ENCODE measurements at regions not wholly inside any gene's neighbourhood (a gene's known extent, or its start where the extent isn't known, plus 50 kb on each side); places are given as distances from the start of the nearest gene placed in this dataset.

DNA sequence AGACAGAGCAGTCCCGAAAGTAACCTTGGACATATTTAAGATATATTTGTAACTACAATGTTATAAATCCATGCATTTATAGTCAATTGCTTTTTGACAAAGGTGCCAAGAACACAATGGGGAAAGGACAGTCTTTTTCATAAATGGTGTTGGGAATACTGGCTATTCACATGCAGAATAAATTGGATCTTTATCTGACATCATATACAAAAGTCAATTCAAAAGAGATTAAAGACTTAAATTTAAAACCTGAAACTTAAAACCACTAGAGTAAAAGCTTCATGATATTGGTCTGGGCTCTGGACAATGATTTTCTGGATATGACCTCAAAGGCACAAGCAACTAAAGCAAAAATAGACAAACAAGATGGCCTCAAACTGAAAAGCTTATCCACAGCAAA is 950.7 kb upstream of the TYRP1 start:
- no peaks in the 10 kb centered on the region for H3K79me2 ChIP-seq (ENCODE audit: control insufficient read depth, insufficient read depth, low read length)
- ATAC-seq (ENCODE audit: low read depth), result no peak
- POLR2A ChIA-PET, result no interaction called here
- WGBS (ENCODE audit: insufficient coverage), result no CpG with 5 or more reads among the region's 1 CpG
- H3K9ac ChIP-seq (ENCODE audit: low read length), result no peak overlapping the region
- H3K36me3 ChIP-seq (replicated peaks in 1 of 2; ENCODE audit: control extremely low read depth in 1 of 2, control insufficient read depth in 1 of 2, extremely low read depth in 1 of 2, insufficient read depth in 2 of 2, low read length in 1 of 2), result no peaks in the 10 kb centered on the region
- intact Hi-C loops (cut with micrococcal nuclease), result no loop called here
- no peak overlapping the region for H2AFZ ChIP-seq (ENCODE audit: insufficient read depth, low read depth, low read length, poor library complexity, severe bottlenecking)
- Mint-ChIP-seq H3K27me3 (no peaks in the 10 kb centered on the region), H3K27ac (no peak overlapping the region), H3K4me1 (no peaks in the 10 kb centered on the region), H3K9me3 (ENCODE audit: insufficient read depth) (peaks cover 3% of the 10 kb centered on the region), H3K4me3 (no peak overlapping the region)
- TF ChIP-seq EZH2 (IDR thresholded peaks at IDR 0.05; ENCODE audit: borderline replicate concordance, insufficient read depth, low read depth, low read length, poor library complexity, severe bottlenecking), result no peak
- TF ChIP-seq, protein P1, sequence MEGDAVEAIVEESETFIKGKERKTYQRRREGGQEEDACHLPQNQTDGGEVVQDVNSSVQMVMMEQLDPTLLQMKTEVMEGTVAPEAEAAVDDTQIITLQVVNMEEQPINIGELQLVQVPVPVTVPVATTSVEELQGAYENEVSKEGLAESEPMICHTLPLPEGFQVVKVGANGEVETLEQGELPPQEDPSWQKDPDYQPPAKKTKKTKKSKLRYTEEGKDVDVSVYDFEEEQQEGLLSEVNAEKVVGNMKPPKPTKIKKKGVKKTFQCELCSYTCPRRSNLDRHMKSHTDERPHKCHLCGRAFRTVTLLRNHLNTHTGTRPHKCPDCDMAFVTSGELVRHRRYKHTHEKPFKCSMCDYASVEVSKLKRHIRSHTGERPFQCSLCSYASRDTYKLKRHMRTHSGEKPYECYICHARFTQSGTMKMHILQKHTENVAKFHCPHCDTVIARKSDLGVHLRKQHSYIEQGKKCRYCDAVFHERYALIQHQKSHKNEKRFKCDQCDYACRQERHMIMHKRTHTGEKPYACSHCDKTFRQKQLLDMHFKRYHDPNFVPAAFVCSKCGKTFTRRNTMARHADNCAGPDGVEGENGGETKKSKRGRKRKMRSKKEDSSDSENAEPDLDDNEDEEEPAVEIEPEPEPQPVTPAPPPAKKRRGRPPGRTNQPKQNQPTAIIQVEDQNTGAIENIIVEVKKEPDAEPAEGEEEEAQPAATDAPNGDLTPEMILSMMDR (IDR thresholded peaks at IDR 0.05), result no peak
- no peak overlapping the region for H3K4me3 ChIP-seq (ENCODE audit: control extremely low read depth in 1 of 5, extremely low read depth in 1 of 5, insufficient read depth in 1 of 5, low read depth in 2 of 5, low read length in 4 of 5)
- DNase-seq, result no peak
- CTCF ChIA-PET, result no interaction called here
- H3K27ac ChIP-seq (ENCODE audit: low read length in 2 of 2), result no peak overlapping the region
- H3K4me1 ChIP-seq (ENCODE audit: control insufficient read depth in 2 of 2, insufficient read depth in 2 of 2, low read length in 2 of 2), result no peaks in the 10 kb centered on the region
- H4K20me1 ChIP-seq (ENCODE audit: control insufficient read depth, insufficient read depth, low read length, poor library complexity, severe bottlenecking), result no peaks in the 10 kb centered on the region
- no peak overlapping the region for H3K4me2 ChIP-seq (replicated peaks; ENCODE audit: low read depth, low read length, poor library complexity, severe bottlenecking)
- H3K27me3 ChIP-seq (replicated peaks in 1 of 4; ENCODE audit: control extremely low read depth in 1 of 4, control insufficient read depth in 3 of 4, insufficient read depth in 4 of 4, low read length in 3 of 4), result no peaks in the 10 kb centered on the region
- H3K9me3 ChIP-seq (ENCODE audit: control extremely low read depth in 1 of 3, control insufficient read depth in 2 of 3, insufficient read depth in 1 of 3, low read length in 2 of 3), result no peaks in the 10 kb centered on the region

DNA sequence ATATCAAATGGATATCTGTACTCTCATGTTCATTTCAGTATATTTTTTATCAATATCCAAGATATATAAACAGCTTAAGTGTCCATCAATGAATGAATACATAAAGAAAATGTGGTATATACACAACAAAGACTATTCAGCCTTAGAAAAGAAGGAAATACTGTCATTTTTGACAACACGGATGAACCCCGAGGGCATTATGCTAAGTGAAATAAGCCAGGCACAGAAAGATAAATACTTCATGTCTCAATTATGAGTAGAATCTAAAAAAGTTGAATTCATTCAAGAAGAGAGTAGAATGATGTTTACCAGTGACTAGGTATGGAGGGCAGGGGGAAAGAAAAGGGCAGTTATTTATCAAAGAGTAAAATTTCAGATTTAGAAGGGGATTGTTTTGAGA is 949.8 kb upstream of the TYRP1 start:
- no peaks in the 10 kb centered on the region for H3K79me2 ChIP-seq (ENCODE audit: control insufficient read depth, insufficient read depth, low read length)
- intact Hi-C loops (cut with micrococcal nuclease), result no loop called here

More for the DNA sequence above, 949.8 kb upstream of the TYRP1 start:
- TF ChIP-seq, protein P1 (IDR thresholded peaks at IDR 0.05), result no peak
- TF ChIP-seq EZH2 (IDR thresholded peaks at IDR 0.05; ENCODE audit: borderline replicate concordance, insufficient read depth, low read depth, low read length, poor library complexity, severe bottlenecking), result no peak
- no CpG with 5 or more reads among the region's 2 CpGs for WGBS (ENCODE audit: insufficient coverage)
- Histone ChIP-seq H3K4me1 (ENCODE audit: control insufficient read depth in 2 of 2, insufficient read depth in 2 of 2, low read length in 2 of 2) (no peaks in the 10 kb centered on the region), H3K36me3 (replicated peaks in 1 of 2; ENCODE audit: control extremely low read depth in 1 of 2, control insufficient read depth in 1 of 2, extremely low read depth in 1 of 2, insufficient read depth in 2 of 2, low read length in 1 of 2) (no peaks in the 10 kb centered on the region), H2AFZ (ENCODE audit: insufficient read depth, low read depth, low read length, poor library complexity, severe bottlenecking) (no peak overlapping the region), H4K20me1 (ENCODE audit: control insufficient read depth, insufficient read depth, low read length, poor library complexity, severe bottlenecking) (no peaks in the 10 kb centered on the region), H3K4me3 (ENCODE audit: control extremely low read depth in 1 of 5, extremely low read depth in 1 of 5, insufficient read depth in 1 of 5, low read depth in 2 of 5, low read length in 4 of 5) (no peak overlapping the region), H3K27me3 (replicated peaks in 1 of 4; ENCODE audit: control extremely low read depth in 1 of 4, control insufficient read depth in 3 of 4, insufficient read depth in 4 of 4, low read length in 3 of 4) (no peaks in the 10 kb centered on the region), H3K4me2 (replicated peaks; ENCODE audit: low read depth, low read length, poor library complexity, severe bottlenecking) (no peak overlapping the region), H3K9me3 (ENCODE audit: control extremely low read depth in 1 of 3, control insufficient read depth in 2 of 3, insufficient read depth in 1 of 3, low read length in 2 of 3) (no peaks in the 10 kb centered on the region), H3K9ac (ENCODE audit: low read length) (no peak overlapping the region), H3K27ac (ENCODE audit: low read length in 2 of 2) (no peak overlapping the region)
- ATAC-seq (ENCODE audit: low read depth) (no peak), DNase-seq (no peak)
- H3K27me3 Mint-ChIP-seq, result no peaks in the 10 kb centered on the region
- H3K27ac Mint-ChIP-seq, result no peak overlapping the region
- peaks cover 6% of the 10 kb centered on the region for H3K9me3 Mint-ChIP-seq (ENCODE audit: insufficient read depth)
- ChIA-PET CTCF (no interaction called here), POLR2A (no interaction called here)
- H3K4me3 Mint-ChIP-seq, result no peak overlapping the region
- H3K4me1 Mint-ChIP-seq, result no peaks in the 10 kb centered on the region

Measured in B cell (primary cell).